C4-2B (cell line): ENCODE measurements at regions not wholly inside any gene's neighbourhood (a gene's known extent, or its start where the extent isn't known, plus 50 kb on each side); places are given as distances from the start of the nearest gene placed in this dataset.

ENCODE experiments used
- ZFX ChIP-seq: fragments of 450-650 bp; IDR thresholded peaks from 2 replicates; pipeline ENCODE4 v1.6.1; 2017
- TF ChIP-seq, protein P1 (sequence below): fragments of 450-650 bp; conservative IDR thresholded peaks from 2 replicates; pipeline ENCODE4 v1.5.1; 2017; ENCODE audit warnings: mild to moderate bottlenecking

GRCh38 chr10:71161425-71161824, 50.9 kb upstream of the UNC5B start:
- TF ChIP-seq, protein P1, sequence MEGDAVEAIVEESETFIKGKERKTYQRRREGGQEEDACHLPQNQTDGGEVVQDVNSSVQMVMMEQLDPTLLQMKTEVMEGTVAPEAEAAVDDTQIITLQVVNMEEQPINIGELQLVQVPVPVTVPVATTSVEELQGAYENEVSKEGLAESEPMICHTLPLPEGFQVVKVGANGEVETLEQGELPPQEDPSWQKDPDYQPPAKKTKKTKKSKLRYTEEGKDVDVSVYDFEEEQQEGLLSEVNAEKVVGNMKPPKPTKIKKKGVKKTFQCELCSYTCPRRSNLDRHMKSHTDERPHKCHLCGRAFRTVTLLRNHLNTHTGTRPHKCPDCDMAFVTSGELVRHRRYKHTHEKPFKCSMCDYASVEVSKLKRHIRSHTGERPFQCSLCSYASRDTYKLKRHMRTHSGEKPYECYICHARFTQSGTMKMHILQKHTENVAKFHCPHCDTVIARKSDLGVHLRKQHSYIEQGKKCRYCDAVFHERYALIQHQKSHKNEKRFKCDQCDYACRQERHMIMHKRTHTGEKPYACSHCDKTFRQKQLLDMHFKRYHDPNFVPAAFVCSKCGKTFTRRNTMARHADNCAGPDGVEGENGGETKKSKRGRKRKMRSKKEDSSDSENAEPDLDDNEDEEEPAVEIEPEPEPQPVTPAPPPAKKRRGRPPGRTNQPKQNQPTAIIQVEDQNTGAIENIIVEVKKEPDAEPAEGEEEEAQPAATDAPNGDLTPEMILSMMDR: no peak
- TF ChIP-seq ZFX: no peak
